Stimulated activated CD4-positive, alpha-beta T cell treated with anti-CD3 and anti-CD28 coated beads, Interleukin-1b, Interleukin-23, amount 100 ng/mL, for 24 hours (primary cell): ENCODE measurements at regions not wholly inside any gene's neighbourhood (a gene's known extent, or its start where the extent isn't known, plus 50 kb on each side); places are given as distances from the start of the nearest gene placed in this dataset.

Experiments
- DNase-seq, 4 experiments: peaks; one replicate each; pipeline ENCODE4 v3.0.0-alpha.2; 2020; ENCODE audit warnings: low read depth in 4 of 4, low spot score in 1 of 4

GRCh38 chrX:42944381-42944998 lies 166.5 kb upstream of the PPP1R2C start:
- DNase-seq = no peak

- DNase-seq = no peak
Observed at GRCh38 chrX:42946544-42947194, 168.7 kb upstream of the PPP1R2C start.

- DNase-seq = no peak
Observed at GRCh38 chrX:42948723-42949657, 171.0 kb upstream of the PPP1R2C start.

GRCh38 chrX:42951747-42952146 lies 173.8 kb upstream of the PPP1R2C start:
- no peak for DNase-seq

GRCh38 chrX:42952621-42953020 lies 174.7 kb upstream of the PPP1R2C start:
- no peak for DNase-seq

GRCh38 chrX:42954880-42955279 lies 176.9 kb upstream of the PPP1R2C start:
- no peak for DNase-seq

GRCh38 chrX:42955349-42955748 lies 177.4 kb upstream of the PPP1R2C start:
- DNase-seq = no peak

- DNase-seq = no peak
Observed at GRCh38 chrX:42967681-42968300, 189.8 kb upstream of the PPP1R2C start.

- DNase-seq = no peak
Observed at GRCh38 chrX:42973321-42973720, 195.4 kb upstream of the PPP1R2C start.

GRCh38 chrX:42975906-42976305 lies 197.9 kb upstream of the PPP1R2C start:
- DNase-seq = no peak

GRCh38 chrX:42976746-42977366 lies 198.9 kb upstream of the PPP1R2C start:
- no peak for DNase-seq

GRCh38 chrX:42978655-42979379 lies 200.9 kb upstream of the PPP1R2C start:
- DNase-seq = no peak

GRCh38 chrX:42988700-42989099 lies 210.7 kb upstream of the PPP1R2C start:
- no peak for DNase-seq

GRCh38 chrX:42992199-42992943 lies 214.4 kb upstream of the PPP1R2C start:
- no peak for DNase-seq

- no peak for DNase-seq
Observed at GRCh38 chrX:42996861-42997260, 218.9 kb upstream of the PPP1R2C start.

GRCh38 chrX:43000121-43000520 lies 222.2 kb upstream of the PPP1R2C start:
- DNase-seq = no peak

- no peak for DNase-seq
Observed at GRCh38 chrX:43002526-43003203, 224.7 kb upstream of the PPP1R2C start.

GRCh38 chrX:43003204-43003565 lies 225.2 kb upstream of the PPP1R2C start:
- no peak for DNase-seq

- DNase-seq = no peak
Observed at GRCh38 chrX:43003939-43004338, 226.0 kb upstream of the PPP1R2C start.
